ENCODE measurements at regions not wholly inside any gene's neighbourhood (a gene's known extent, or its start where the extent isn't known, plus 50 kb on each side); places are given as distances from the start of the nearest gene placed in this dataset.

DNA sequence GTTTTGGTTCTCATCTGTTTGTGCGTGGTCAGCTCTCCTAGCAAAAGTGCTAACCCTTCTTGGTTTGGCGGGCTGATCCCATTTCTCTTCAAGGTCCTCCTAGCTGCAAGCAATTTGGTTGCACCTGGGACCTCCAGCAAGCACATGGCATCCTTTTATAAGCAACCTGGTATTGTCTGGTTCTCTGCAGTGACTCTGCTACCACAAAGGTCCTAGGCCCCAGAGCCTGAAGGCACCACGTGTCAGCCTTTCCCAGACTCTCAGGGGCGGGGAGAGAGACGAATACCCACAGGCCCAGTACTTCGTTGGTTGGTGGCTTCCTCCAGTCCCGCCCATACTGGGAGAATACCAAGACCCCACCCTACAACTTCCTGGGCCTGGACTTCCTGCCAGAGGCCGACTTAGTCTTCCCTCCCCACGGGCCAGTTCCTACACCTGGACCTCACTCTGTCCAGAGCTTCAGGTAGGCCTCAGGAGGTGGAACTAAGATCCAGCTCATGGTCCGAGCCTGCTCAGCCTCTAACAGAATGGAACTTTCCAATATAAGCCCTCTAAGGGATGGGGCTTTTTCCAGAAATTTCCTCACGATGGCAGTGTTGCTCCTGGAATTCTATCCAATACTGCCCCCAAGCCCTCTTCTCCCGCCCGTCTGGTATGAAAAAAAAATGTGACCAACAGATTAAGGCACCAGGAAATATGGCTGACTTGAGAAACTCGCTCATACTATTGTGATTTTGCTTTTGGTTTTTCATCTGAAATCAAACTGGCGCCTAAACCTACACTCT is 192.5 kb upstream of the STK26 start:
- TF ChIP-seq, protein P1, sequence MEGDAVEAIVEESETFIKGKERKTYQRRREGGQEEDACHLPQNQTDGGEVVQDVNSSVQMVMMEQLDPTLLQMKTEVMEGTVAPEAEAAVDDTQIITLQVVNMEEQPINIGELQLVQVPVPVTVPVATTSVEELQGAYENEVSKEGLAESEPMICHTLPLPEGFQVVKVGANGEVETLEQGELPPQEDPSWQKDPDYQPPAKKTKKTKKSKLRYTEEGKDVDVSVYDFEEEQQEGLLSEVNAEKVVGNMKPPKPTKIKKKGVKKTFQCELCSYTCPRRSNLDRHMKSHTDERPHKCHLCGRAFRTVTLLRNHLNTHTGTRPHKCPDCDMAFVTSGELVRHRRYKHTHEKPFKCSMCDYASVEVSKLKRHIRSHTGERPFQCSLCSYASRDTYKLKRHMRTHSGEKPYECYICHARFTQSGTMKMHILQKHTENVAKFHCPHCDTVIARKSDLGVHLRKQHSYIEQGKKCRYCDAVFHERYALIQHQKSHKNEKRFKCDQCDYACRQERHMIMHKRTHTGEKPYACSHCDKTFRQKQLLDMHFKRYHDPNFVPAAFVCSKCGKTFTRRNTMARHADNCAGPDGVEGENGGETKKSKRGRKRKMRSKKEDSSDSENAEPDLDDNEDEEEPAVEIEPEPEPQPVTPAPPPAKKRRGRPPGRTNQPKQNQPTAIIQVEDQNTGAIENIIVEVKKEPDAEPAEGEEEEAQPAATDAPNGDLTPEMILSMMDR (IDR thresholded peaks at IDR 0.05) = peak; percentile 83
- Mint-ChIP-seq H3K4me3 (ENCODE audit: unreplicated experiment) (peak overlapping the region; percentile 51), H3K36me3 (ENCODE audit: low read depth) (no peaks in the 10 kb centered on the region), H3K9me3 (ENCODE audit: low read depth) (no peaks in the 10 kb centered on the region), H3K27me3 (ENCODE audit: low read depth) (no peaks in the 10 kb centered on the region), H3K27ac (ENCODE audit: unreplicated experiment) (peak overlapping the region; percentile 75), H3K4me1 (ENCODE audit: low read depth) (peaks cover 16% of the 10 kb centered on the region)
- peak; percentile 87 for DNase-seq (ENCODE audit: low spot score)

DNA sequence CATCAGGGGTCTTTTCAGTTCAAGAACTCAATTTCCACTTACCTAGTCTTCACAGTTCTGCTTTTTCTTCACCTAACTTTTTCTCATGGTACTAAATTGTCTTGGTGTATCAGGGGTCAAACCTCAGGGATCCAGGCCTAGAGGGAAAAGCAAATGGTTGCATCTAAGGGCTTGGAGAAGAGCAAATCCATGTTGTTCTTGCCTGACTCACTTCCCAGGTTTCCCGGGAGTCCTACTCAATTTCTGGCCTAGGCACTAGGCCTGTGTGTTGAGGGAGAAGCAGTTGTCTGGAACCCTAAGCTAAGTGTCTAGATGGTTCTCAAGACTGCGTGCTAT is 191.9 kb upstream of the STK26 start:
- H3K9me3 Mint-ChIP-seq (ENCODE audit: low read depth) = no peaks in the 10 kb centered on the region
- no peak for DNase-seq (ENCODE audit: low spot score)
- TF ChIP-seq, protein P1 (IDR thresholded peaks at IDR 0.05) = no peak
- H3K27me3 Mint-ChIP-seq (ENCODE audit: low read depth) = no peaks in the 10 kb centered on the region
- peaks cover 16% of the 10 kb centered on the region for H3K4me1 Mint-ChIP-seq (ENCODE audit: low read depth)
- peak overlapping the region; percentile 48 for H3K4me3 Mint-ChIP-seq (ENCODE audit: unreplicated experiment)
- H3K36me3 Mint-ChIP-seq (ENCODE audit: low read depth) = no peaks in the 10 kb centered on the region
- peak overlapping the region; percentile 75 for H3K27ac Mint-ChIP-seq (ENCODE audit: unreplicated experiment)

DNA sequence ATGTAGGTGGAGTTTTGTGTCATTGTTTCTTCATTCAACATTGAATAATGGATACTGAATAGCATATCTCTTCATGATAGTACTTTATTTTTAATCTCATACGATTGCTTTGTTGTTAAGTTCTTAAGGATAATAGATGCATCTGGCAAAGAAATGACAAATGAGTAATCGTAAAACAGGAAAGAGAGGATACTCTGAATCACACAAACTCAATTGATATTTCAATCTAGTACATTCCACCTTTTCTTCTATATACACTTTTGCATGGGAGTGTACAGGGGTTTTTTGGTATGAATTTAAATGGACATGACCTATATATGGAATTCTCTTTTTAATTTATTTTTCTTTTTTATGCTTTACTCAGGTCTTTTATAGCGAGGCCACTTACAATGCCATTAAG is 186.9 kb upstream of the STK26 start:
- no peak for DNase-seq (ENCODE audit: low spot score)
- Mint-ChIP-seq H3K36me3 (ENCODE audit: low read depth) (no peaks in the 10 kb centered on the region), H3K4me3 (ENCODE audit: unreplicated experiment) (no peak overlapping the region), H3K4me1 (ENCODE audit: low read depth) (peaks cover 3% of the 10 kb centered on the region), H3K27me3 (ENCODE audit: low read depth) (peaks cover 2% of the 10 kb centered on the region), H3K9me3 (ENCODE audit: low read depth) (no peaks in the 10 kb centered on the region), H3K27ac (ENCODE audit: unreplicated experiment) (no peak overlapping the region)
- TF ChIP-seq, protein P1 (IDR thresholded peaks at IDR 0.05) = no peak

DNA sequence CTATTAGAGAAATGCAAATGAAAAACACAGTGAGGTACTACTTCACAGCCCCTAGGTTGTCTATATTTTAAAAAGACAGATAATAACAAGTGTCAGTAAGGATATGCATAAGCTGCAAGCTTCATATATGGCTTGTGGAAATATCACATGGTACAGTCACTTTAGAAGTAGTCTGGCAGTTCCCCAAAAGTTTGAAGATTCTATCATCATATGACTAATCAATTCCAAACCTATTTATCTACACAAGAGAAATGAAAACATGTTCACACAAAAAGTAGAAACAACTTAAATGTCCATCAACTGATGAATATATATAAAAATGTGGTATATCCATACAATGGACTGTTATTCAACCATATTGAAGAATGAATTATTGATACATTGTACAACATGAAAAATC is 185.8 kb upstream of the STK26 start:
- Mint-ChIP-seq H3K27me3 (ENCODE audit: low read depth) (peaks cover 2% of the 10 kb centered on the region), H3K4me3 (ENCODE audit: unreplicated experiment) (no peak overlapping the region), H3K4me1 (ENCODE audit: low read depth) (peaks cover 8% of the 10 kb centered on the region), H3K36me3 (ENCODE audit: low read depth) (no peaks in the 10 kb centered on the region), H3K27ac (ENCODE audit: unreplicated experiment) (no peak overlapping the region), H3K9me3 (ENCODE audit: low read depth) (no peaks in the 10 kb centered on the region)
- no peak for DNase-seq (ENCODE audit: low spot score)
- TF ChIP-seq, protein P1 (IDR thresholded peaks at IDR 0.05) = no peak

DNA sequence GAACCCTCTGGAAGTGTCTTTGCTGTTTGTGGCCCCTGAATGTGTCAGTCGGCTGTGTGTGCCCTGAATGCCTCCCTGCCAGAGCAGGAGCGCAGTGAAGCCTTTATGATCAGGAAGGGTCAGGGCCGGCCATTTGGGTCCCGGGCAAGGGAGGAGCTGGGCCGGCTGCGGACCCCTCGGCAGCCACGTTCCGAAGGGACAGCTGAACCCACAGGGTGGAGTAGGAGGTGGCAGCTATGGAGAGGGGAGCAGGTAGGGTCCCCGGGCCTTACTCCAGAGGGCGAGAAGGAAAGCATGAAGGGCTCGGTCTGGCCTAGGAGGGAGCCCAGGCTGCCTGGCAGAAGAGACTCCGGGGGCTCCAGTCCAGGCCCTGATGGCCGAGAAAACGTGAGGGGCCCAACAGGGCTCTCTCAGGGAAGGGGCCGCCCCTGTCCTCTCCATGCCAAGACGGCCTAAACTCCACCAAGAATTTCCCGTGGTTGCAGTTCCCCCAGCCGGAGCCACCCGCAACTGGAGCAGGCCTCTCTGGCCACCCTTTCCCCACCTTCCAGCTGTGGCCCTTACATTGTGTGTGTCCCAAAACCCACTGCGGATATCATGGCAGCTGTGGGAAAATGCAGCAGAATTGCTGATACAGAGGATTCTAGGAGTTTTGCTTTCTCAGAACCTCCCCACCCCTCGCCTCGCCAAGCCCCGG is 182.2 kb upstream of the STK26 start:
- Mint-ChIP-seq H3K27me3 (ENCODE audit: low read depth) (peaks cover 5% of the 10 kb centered on the region), H3K36me3 (ENCODE audit: low read depth) (no peaks in the 10 kb centered on the region), H3K4me3 (ENCODE audit: unreplicated experiment) (no peak overlapping the region), H3K4me1 (ENCODE audit: low read depth) (peaks cover 8% of the 10 kb centered on the region), H3K9me3 (ENCODE audit: low read depth) (no peaks in the 10 kb centered on the region), H3K27ac (ENCODE audit: unreplicated experiment) (no peak overlapping the region)
- TF ChIP-seq, protein P1 (IDR thresholded peaks at IDR 0.05) = no peak
- no peak for DNase-seq (ENCODE audit: low spot score)

All from chondrocyte (in vitro differentiated cells).